CD4-positive, alpha-beta T cell treated with Interleukin-21 for 1 hour (primary cell): ENCODE measurements at regions not wholly inside any gene's neighbourhood (a gene's known extent, or its start where the extent isn't known, plus 50 kb on each side); places are given as distances from the start of the nearest gene placed in this dataset.
"Not testable (repeated sequence)": the region's sequence is repeated elsewhere in the genome, so short reads cannot be mapped to it uniquely, and the experiment has no call there.

ENCODE experiments used
- DNase-seq: peaks from one replicate; pipeline ENCODE4 v3.0.0-alpha.2; 2020

GRCh38 chr5:90338712-90339372, 70.7 kb downstream of the CETN3 start:
- DNase-seq, result no peak

- no peak for DNase-seq
These were observed 72.0 kb downstream of the CETN3 start for GRCh38 chr5:90337449-90338052.

GRCh38 chr5:90336752-90337151, 72.8 kb downstream of the CETN3 start:
- no peak for DNase-seq

GRCh38 chr5:90334741-90335140, 74.8 kb downstream of the CETN3 start:
- no peak for DNase-seq

GRCh38 chr5:90329911-90330310, 79.6 kb downstream of the CETN3 start:
- no peak for DNase-seq

- no peak for DNase-seq
These were observed 82.6 kb downstream of the CETN3 start for GRCh38 chr5:90326995-90327394.

GRCh38 chr5:90325093-90325492, 84.5 kb downstream of the CETN3 start:
- no peak for DNase-seq

- not testable (repeated sequence) for DNase-seq
These were observed 89.2 kb downstream of the CETN3 start for GRCh38 chr5:90320348-90320747.

GRCh38 chr5:90312027-90312426, 97.5 kb downstream of the CETN3 start:
- DNase-seq, result no peak

GRCh38 chr5:90311401-90311800, 98.2 kb downstream of the CETN3 start:
- no peak for DNase-seq

- no peak for DNase-seq
These were observed 100.6 kb downstream of the CETN3 start for GRCh38 chr5:90308787-90309585.

- DNase-seq, result no peak
These were observed 101.8 kb downstream of the CETN3 start for GRCh38 chr5:90307782-90308181.

GRCh38 chr5:90307322-90307721, 102.2 kb downstream of the CETN3 start:
- no peak for DNase-seq

- no peak for DNase-seq
These were observed 102.9 kb downstream of the CETN3 start for GRCh38 chr5:90306613-90307012.

- DNase-seq, result no peak
These were observed 104.4 kb downstream of the CETN3 start for GRCh38 chr5:90305041-90305720.

- no peak for DNase-seq
These were observed 108.3 kb downstream of the CETN3 start for GRCh38 chr5:90301248-90301647.

- DNase-seq, result no peak
These were observed 112.4 kb downstream of the CETN3 start for GRCh38 chr5:90297045-90297764.

- no peak for DNase-seq
These were observed 115.0 kb downstream of the CETN3 start for GRCh38 chr5:90294604-90295003.

- no peak for DNase-seq
These were observed 115.6 kb downstream of the CETN3 start for GRCh38 chr5:90293931-90294330.

- no peak for DNase-seq
These were observed 118.9 kb downstream of the CETN3 start for GRCh38 chr5:90290648-90291047.

- no peak for DNase-seq
These were observed 119.7 kb downstream of the CETN3 start for GRCh38 chr5:90289837-90290236.

GRCh38 chr5:90287036-90287435, 122.5 kb downstream of the CETN3 start:
- no peak for DNase-seq

GRCh38 chr5:90285581-90285980, 124.0 kb downstream of the CETN3 start:
- DNase-seq, result no peak
